HG02852 (cell line): ENCODE measurements at regions not wholly inside any gene's neighbourhood (a gene's known extent, or its start where the extent isn't known, plus 50 kb on each side); places are given as distances from the start of the nearest gene placed in this dataset.
A peak's percentile ranks its signal among the peaks of the same experiment; 100 is the strongest.

ENCODE experiments used
- ATAC-seq: cut with Tn5 transposase; IDR thresholded peaks from one replicate; pipeline ENCODE4 v1.9.1; 2021; ENCODE audit warnings: mild to moderate bottlenecking, moderate library complexity; ENCODE audit not compliant: unreplicated experiment

DNA sequence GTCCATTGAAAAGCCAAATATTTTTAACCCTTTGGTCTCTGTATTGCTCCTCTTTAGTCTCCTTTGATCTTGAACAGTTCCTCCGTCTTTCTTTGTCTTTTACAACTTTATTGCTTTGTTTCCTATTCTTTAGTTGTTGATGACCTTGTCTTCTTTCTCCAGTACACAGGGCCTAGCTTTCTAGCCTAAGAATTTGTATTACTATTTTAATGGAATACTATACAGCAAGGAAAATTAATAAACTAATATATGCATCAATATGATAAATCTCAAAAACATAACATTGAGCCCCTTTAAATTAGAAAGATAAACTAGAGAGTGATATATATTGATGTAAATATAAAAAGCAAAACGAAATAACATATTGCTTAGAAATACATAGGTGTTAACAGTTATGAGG, 88.7 kb downstream of the NR1D2 start:
- ATAC-seq: no peak

DNA sequence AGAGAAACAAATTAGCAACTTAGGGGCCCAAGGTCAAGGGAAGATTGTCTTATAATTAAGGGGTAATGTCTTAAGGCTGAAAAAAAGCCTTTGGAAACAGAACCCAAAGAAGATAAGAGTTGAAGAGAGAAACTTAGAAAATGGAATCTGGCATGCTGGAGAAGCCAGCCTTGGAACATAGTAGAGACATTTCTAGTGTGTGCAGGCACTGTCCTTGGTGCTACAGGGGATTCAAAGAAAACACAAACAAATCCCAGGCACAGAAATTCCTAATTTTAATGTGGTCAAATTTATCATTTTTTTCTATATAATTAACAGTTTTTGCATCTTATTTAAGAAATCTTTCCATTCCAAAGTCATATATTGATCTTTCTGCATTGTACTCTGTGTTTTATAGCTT, 89.4 kb downstream of the NR1D2 start:
- no peak for ATAC-seq

DNA sequence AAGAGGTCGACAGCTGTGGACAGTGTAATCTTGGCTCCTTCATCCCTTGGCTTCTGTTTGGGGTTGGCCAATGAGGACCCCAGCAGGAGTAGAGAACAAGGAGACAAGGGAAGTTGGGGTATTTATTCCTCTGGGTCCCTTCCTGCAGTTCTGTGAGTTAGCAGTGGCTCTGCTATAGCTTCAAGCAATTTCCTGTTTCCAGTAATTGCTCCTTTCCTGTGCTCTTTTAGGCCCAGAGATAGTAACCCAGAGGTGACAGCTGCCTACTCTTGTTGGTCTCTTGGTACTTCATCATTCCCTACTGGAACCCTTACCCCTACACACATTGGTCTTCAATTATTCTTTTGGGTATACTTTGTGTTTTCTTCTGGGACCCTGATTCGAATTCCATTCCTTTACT, 92.9 kb downstream of the NR1D2 start:
- ATAC-seq: no peak

DNA sequence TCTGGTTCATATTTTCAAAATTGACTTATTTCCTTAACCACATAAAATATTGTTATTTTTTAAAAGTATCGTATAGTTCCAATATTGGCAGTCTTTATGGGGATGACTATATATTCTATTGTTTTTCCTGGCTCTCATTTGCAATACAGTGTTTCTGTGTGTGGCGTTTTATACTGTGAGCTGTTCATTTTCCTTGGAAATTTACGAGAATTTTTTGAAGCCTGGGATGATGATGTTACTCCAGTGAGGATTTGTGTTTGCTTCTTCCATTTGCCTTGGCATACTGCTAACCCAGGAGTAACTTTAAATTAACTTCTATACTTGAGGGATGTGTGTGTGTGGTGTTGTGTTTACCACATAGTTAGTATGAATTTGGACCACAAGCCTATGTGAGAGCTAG, 95.2 kb downstream of the NR1D2 start:
- no peak for ATAC-seq

GRCh38 chr3:24042174-24043059, 97.3 kb downstream of the NR1D2 start:
- ATAC-seq: no peak

DNA sequence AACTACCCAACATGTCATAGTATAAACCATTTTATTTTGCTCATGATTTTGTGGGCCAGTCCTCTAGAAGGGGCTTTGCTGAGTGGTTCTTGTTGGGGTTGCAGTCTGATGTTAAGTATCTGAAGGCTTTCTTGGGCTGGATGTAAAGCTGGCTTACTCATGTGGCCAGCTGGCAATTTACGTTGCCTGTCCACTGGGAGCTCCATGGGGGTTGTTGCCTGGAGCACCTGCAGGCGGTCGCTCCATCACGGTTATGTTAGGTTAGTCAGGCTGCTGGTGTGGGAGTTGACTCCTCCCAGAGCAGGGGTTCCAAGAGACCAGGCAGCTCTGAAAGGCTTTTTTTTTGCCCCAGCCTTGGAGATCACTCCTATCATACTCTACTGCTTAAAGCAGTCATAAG, 98.1 kb downstream of the NR1D2 start:
- no peak for ATAC-seq

DNA sequence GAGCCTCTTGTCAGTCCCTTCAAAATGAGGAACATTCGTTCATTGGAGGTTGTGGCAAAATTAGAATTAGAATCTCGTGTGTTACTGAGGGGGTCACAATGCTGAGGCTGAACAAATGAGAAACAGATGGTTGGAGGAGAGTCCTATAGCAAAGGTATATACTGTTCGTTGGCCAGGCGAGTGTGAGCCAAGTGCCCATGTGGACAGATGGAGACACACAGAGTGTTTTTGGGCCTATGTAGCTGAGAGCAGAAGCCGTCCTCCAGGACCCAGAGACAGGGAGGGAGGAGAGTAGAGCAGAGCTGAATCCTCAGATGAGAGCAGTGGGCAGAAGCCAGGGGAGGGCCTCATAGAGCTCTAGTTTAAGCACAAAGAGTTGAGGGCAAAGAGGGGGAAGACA, 98.9 kb downstream of the NR1D2 start:
- no peak for ATAC-seq

DNA sequence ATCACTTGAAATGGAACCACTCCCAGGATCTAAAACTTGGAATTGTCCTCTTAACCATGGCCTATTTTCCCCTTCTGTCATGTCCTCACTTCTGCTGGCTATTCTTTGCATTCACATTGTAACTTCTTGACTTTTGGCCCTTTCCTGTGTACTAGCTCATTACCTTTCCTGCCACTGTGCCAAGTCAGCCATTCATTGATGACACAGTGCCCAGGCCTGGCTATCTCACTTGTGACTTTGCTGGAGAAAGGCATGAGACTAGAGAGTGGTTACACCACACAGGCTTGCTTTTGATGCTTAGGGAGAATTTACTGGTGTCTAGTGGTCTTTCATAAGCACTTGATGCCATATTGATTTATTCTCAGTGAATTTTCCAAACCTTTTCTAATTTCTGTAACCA, 101.1 kb downstream of the NR1D2 start:
- ATAC-seq: no peak

GRCh38 chr3:24047513-24047912, 102.4 kb downstream of the NR1D2 start:
- peak; percentile 20 for ATAC-seq

DNA sequence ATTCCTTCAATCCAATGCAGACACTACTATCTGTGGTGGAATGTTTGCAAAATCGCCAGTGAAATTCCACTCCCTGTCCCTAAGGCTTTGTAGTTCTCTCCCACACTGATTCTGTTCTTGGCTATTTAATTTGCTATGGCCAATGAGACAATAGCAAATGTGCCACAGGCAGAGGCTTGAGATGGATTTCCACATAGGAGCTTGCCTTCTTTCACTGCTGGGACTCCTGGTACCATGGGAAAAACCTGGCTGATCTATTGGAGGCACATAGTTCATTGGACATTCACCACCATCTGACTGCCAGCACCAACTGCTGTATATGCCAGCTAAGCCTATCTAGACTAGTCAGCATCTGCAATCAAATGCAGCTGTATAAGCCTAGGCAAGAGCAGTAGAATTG, 103.8 kb downstream of the NR1D2 start:
- ATAC-seq: no peak

DNA sequence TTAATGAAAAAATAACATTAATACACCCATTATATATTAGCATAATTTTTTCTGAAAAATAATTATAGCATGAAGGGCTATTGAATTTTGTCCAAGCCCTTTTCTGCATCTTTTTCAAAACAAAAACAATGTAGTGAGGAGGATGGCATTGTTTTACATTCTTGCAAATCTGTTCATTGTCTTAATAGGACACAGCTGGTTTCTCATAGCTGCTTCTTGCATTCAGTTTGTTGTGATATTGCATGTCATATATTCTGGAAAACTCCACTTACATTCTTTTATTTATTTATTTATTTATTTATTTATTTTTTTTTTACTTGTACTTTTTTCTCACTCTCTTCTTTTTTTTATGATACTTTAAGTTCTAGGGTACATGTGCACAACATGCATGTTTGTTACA, 107.4 kb downstream of the NR1D2 start:
- ATAC-seq: no peak

- no peak for ATAC-seq
Measured at GRCh38 chr3:24058940-24059705, 114.0 kb downstream of the NR1D2 start.

DNA sequence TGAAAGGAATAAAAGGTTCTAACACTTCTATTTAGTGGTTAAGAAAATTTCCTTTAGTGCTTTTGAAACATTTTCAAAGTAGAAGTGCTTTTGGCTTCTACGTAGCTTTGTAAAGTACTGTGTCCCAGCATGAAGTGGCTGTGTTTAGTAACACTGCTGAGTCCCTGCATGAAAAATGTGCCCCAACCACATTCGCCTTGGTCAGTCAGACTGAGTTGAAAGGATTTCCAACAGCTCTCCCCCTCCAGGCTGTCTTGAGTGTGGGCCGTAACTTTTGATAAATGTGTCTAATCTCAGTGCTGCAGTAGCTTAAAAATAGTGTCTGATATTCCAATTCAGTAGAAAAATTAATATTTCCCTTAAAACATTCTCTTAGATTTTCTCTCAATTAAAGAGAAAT, 115.0 kb downstream of the NR1D2 start:
- no peak for ATAC-seq

GRCh38 chr3:24062916-24063315, 117.8 kb downstream of the NR1D2 start:
- no peak for ATAC-seq
